ENCODE measurements at regions not wholly inside any gene's neighbourhood (a gene's known extent, or its start where the extent isn't known, plus 50 kb on each side); places are given as distances from the start of the nearest gene placed in this dataset.
"Not testable (repeated sequence)": the region's sequence is repeated elsewhere in the genome, so short reads cannot be mapped to it uniquely, and the experiment has no call there.

- DNase-seq = no peak
Observed at GRCh38 chr18:35827275-35827902, 145.1 kb upstream of the RMP24 start.

GRCh38 chr18:35827903-35828275, 144.6 kb upstream of the RMP24 start:
- DNase-seq = no peak

GRCh38 chr18:35828591-35828990, 143.9 kb upstream of the RMP24 start:
- no peak for DNase-seq

GRCh38 chr18:35835366-35835765, 137.1 kb upstream of the RMP24 start:
- DNase-seq = no peak

GRCh38 chr18:35835833-35836232, 136.6 kb upstream of the RMP24 start:
- DNase-seq = no peak

GRCh38 chr18:35836932-35837331, 135.5 kb upstream of the RMP24 start:
- no peak for DNase-seq

- DNase-seq = no peak
Observed at GRCh38 chr18:35837922-35838496, 134.5 kb upstream of the RMP24 start.

- DNase-seq = no peak
Observed at GRCh38 chr18:35841283-35841682, 131.2 kb upstream of the RMP24 start.

- DNase-seq = no peak
Observed at GRCh38 chr18:35842536-35842935, 129.9 kb upstream of the RMP24 start.

GRCh38 chr18:35848321-35848720, 124.2 kb upstream of the RMP24 start:
- not testable (repeated sequence) for DNase-seq

- not testable (repeated sequence) for DNase-seq
Observed at GRCh38 chr18:35849241-35849640, 123.2 kb upstream of the RMP24 start.

- no peak for DNase-seq
Observed at GRCh38 chr18:35851286-35851970, 121.1 kb upstream of the RMP24 start.

- DNase-seq = no peak
Observed at GRCh38 chr18:35852786-35853185, 119.7 kb upstream of the RMP24 start.

GRCh38 chr18:35854095-35854494, 118.4 kb upstream of the RMP24 start:
- no peak for DNase-seq

- DNase-seq = no peak
Observed at GRCh38 chr18:35856178-35856577, 116.3 kb upstream of the RMP24 start.

- not testable (repeated sequence) for DNase-seq
Observed at GRCh38 chr18:35856721-35857120, 115.8 kb upstream of the RMP24 start.

- not testable (repeated sequence) for DNase-seq
Observed at GRCh38 chr18:35857581-35857980, 114.9 kb upstream of the RMP24 start.

GRCh38 chr18:35861367-35862118, 110.9 kb upstream of the RMP24 start:
- peak; percentile 9 for DNase-seq

GRCh38 chr18:35862119-35862640, 110.3 kb upstream of the RMP24 start:
- DNase-seq = no peak

GRCh38 chr18:35864916-35865315, 107.6 kb upstream of the RMP24 start:
- DNase-seq = no peak

GRCh38 chr18:35868915-35869314, 103.6 kb upstream of the RMP24 start:
- no peak for DNase-seq

- no peak for DNase-seq
Observed at GRCh38 chr18:35871337-35871736, 101.1 kb upstream of the RMP24 start.

- DNase-seq = no peak
Observed at GRCh38 chr18:35875566-35875965, 96.9 kb upstream of the RMP24 start.

All from fibroblast of skin of scalp (primary cell).